H9 (cell line): ENCODE measurements at regions not wholly inside any gene's neighbourhood (a gene's known extent, or its start where the extent isn't known, plus 50 kb on each side); places are given as distances from the start of the nearest gene placed in this dataset.

Experiments used
- DNase-seq: peaks from one replicate; pipeline ENCODE4 v3.0.0-alpha.2; 2017
- H2AFZ ChIP-seq: one replicate; pipeline ENCODE4 v1.6.1; 2013; ENCODE audit warnings: mild to moderate bottlenecking, low read length, control low read depth, moderate library complexity
- H2AK5ac ChIP-seq: 2 replicates; pipeline ENCODE4 v1.6.1; 2013; ENCODE audit warnings: low read length, control low read depth, mixed read lengths; ENCODE audit not compliant: insufficient read length
- H2BK120ac ChIP-seq: one replicate; pipeline ENCODE4 v1.6.1; 2013; ENCODE audit warnings: low read depth, mild to moderate bottlenecking, low read length, control low read depth, inconsistent platforms; ENCODE audit not compliant: poor library complexity, severe bottlenecking
- H2BK12ac ChIP-seq: 2 replicates; pipeline ENCODE4 v1.6.1; 2013; ENCODE audit warnings: low read length, control low read depth, mixed read lengths, low read depth; ENCODE audit not compliant: insufficient read length
- H2BK15ac ChIP-seq: 2 replicates; pipeline ENCODE4 v1.6.1; 2013; ENCODE audit warnings: low read depth, low read length, control low read depth
- H2BK20ac ChIP-seq: one replicate; pipeline ENCODE4 v1.6.1; 2013; ENCODE audit warnings: low read depth, mild to moderate bottlenecking, low read length, control low read depth, inconsistent platforms; ENCODE audit not compliant: poor library complexity, severe bottlenecking
- H2BK5ac ChIP-seq: 2 replicates; pipeline ENCODE4 v1.6.1; 2013; ENCODE audit warnings: low read length, control low read depth, mixed read lengths; ENCODE audit not compliant: insufficient read length
- H3K14ac ChIP-seq: 2 replicates; pipeline ENCODE4 v1.6.1; 2013; ENCODE audit warnings: low read length, control low read depth; ENCODE audit not compliant: insufficient read depth
- H3K18ac ChIP-seq: 2 replicates; pipeline ENCODE4 v1.6.1; 2013; ENCODE audit warnings: low read depth, mild to moderate bottlenecking, mixed read lengths, low read length, control low read depth; ENCODE audit not compliant: insufficient read length
- H3K23ac ChIP-seq: 2 replicates; pipeline ENCODE4 v1.6.1; 2013; ENCODE audit warnings: low read length, control low read depth, mixed read lengths, low read depth; ENCODE audit not compliant: insufficient read length
- H3K23me2 ChIP-seq: 2 replicates; pipeline ENCODE4 v1.6.1; 2013; ENCODE audit warnings: low read depth, mild to moderate bottlenecking, mixed read lengths, low read length, control low read depth; ENCODE audit not compliant: insufficient read length, poor library complexity, severe bottlenecking
- H3K27ac ChIP-seq: 2 replicates; pipeline ENCODE4 v1.5.1; 2013; ENCODE audit warnings: low read length, control low read depth, mixed read lengths, low read depth; ENCODE audit not compliant: insufficient read length
- H3K27me3 ChIP-seq: 2 replicates; pipeline ENCODE4 v1.6.1; 2013; ENCODE audit warnings: low read length, control low read depth, inconsistent platforms; ENCODE audit not compliant: insufficient read depth
- H3K4ac ChIP-seq: 2 replicates; pipeline ENCODE4 v1.6.1; 2013; ENCODE audit warnings: low read depth, mild to moderate bottlenecking, control low read depth, inconsistent platforms, low read length, moderate library complexity
- H3K4me1 ChIP-seq: 2 replicates; pipeline ENCODE4 v1.6.1; 2013; ENCODE audit warnings: low read length, control low read depth, inconsistent platforms; ENCODE audit not compliant: insufficient read depth
- H3K4me2 ChIP-seq: 2 replicates; pipeline ENCODE4 v1.6.1; 2013; ENCODE audit warnings: low read length, control low read depth, mixed read lengths; ENCODE audit not compliant: insufficient read length, insufficient read depth
- H3K56ac ChIP-seq: 2 replicates; pipeline ENCODE4 v1.6.1; 2013; ENCODE audit warnings: low read depth, mild to moderate bottlenecking, mixed read lengths, low read length, control low read depth; ENCODE audit not compliant: insufficient read length
- H3K79me1 ChIP-seq: 2 replicates; pipeline ENCODE4 v1.6.1; 2013; ENCODE audit warnings: low read depth, mild to moderate bottlenecking, moderate library complexity, low read length, control low read depth, inconsistent platforms; ENCODE audit not compliant: insufficient read depth, poor library complexity, severe bottlenecking
- H3K79me2 ChIP-seq: 2 replicates; pipeline ENCODE4 v1.6.1; 2013; ENCODE audit warnings: low read length, control low read depth, inconsistent platforms; ENCODE audit not compliant: insufficient read depth
- H3K9ac ChIP-seq: 2 replicates; pipeline ENCODE4 v1.6.1; 2013; ENCODE audit warnings: low read length, control low read depth, mixed read lengths; ENCODE audit not compliant: insufficient read length; ENCODE audit errors: extremely low read depth
- H3K9me3 ChIP-seq: one replicate; pipeline ENCODE4 v1.6.1; 2013; ENCODE audit warnings: low read depth, low read length, inconsistent platforms; ENCODE audit not compliant: control insufficient read depth
- H3T11ph ChIP-seq: one replicate; pipeline ENCODE4 v1.6.1; 2013; ENCODE audit warnings: mild to moderate bottlenecking, low read length, control low read depth, inconsistent platforms
- H4K20me1 ChIP-seq: one replicate; pipeline ENCODE4 v1.6.1; 2013; ENCODE audit not compliant: control insufficient read depth, insufficient read length, insufficient read depth
- H4K5ac ChIP-seq: 2 replicates; pipeline ENCODE4 v1.6.1; 2013; ENCODE audit warnings: low read depth, mild to moderate bottlenecking, mixed read lengths, low read length, control low read depth; ENCODE audit not compliant: insufficient read length
- H4K8ac ChIP-seq: replicated peaks from 2 replicates; pipeline ENCODE4 v1.6.1; 2013; ENCODE audit warnings: low read length, control low read depth, mixed read lengths, low read depth; ENCODE audit not compliant: insufficient read length
- H4K91ac ChIP-seq: 2 replicates; pipeline ENCODE4 v1.6.1; 2013; ENCODE audit warnings: low read depth, mild to moderate bottlenecking, moderate library complexity, mixed read lengths, low read length, control low read depth; ENCODE audit not compliant: insufficient read length
- H3K27ac Mint-ChIP-seq, 3 experiments: 2 replicates in 2 of 3; 3 replicates in 1 of 3; pipeline ENCODE4 v1.8.0; 2020 to 2021; ENCODE audit warnings: mixed read lengths in 3 of 3, mild to moderate bottlenecking in 1 of 3, moderate library complexity in 1 of 3
- H3K27me3 Mint-ChIP-seq: 2 replicates; pipeline ENCODE4 v1.8.0; 2021; ENCODE audit warnings: low read depth, mild to moderate bottlenecking, moderate library complexity, mixed read lengths
- H3K36me3 Mint-ChIP-seq, 3 experiments: 2 replicates in 2 of 3; 3 replicates in 1 of 3; pipeline ENCODE4 v1.8.0; 2020 to 2021; ENCODE audit warnings: low read depth in 3 of 3, mixed read lengths in 3 of 3; ENCODE audit not compliant: insufficient read depth in 1 of 3
- H3K4me1 Mint-ChIP-seq, 2 experiments: 2 replicates each; pipeline ENCODE4 v1.8.0; 2020; ENCODE audit warnings: mixed read lengths in 2 of 2
- H3K4me3 Mint-ChIP-seq, 2 experiments: 2 replicates in 1 of 2; 3 replicates in 1 of 2; pipeline ENCODE4 v1.8.0; 2020 to 2021; ENCODE audit warnings: mild to moderate bottlenecking in 2 of 2, mixed read lengths in 2 of 2, moderate library complexity in 1 of 2
- H3K9me3 Mint-ChIP-seq, 2 experiments: 2 replicates in 1 of 2; 3 replicates in 1 of 2; pipeline ENCODE4 v1.8.0; 2020; ENCODE audit warnings: mild to moderate bottlenecking in 2 of 2, mixed read lengths in 2 of 2, moderate library complexity in 1 of 2
- WGBS: extraction: QIAGEN DNeasy Blood & Tissue Kit; methylation state at CpG from one replicate; pipeline ENCODE4 v1.1.7; 2013; ENCODE audit warnings: missing lambda C conversion rate, low lambda C conversion rate, mixed read lengths; ENCODE audit not compliant: insufficient read length; ENCODE audit errors: extremely low coverage; 5-methylcytosine and 5-hydroxymethylcytosine counted together
- TF ChIP-seq, protein P1 (sequence below): fragments of 200-600 bp; sonication (generic); conservative IDR thresholded peaks from 3 replicates; pipeline ENCODE4 v1.8.0; 2021; ENCODE audit warnings: antibody characterized with exemption, mild to moderate bottlenecking

DNA sequence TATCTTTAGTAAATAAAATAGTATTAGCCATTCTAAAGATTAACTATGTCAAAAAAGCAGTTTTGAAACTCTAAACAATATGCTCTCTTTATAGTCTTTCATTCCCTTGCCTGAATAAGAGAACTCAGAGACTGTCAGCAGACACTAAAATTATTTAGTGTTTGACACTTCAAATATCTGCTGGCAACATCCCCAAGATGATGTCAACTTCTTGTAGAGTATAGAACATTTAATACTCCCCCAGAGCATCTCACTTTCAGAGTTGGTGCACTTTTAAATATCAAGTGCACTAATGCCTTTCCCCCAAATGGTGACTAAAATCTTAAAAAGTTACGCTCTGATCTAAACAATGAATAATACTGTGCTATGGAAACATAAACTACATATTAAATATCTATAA, 374.9 kb downstream of the SLC6A15 start:
- Histone ChIP-seq H3K23ac (no peak overlapping the region), H3K18ac (no peak overlapping the region), H4K8ac (no peak overlapping the region), H2BK5ac (no peak overlapping the region), H3T11ph (no peak overlapping the region), H4K5ac (no peak overlapping the region), H3K79me2 (no peaks in the 10 kb centered on the region), H2BK120ac (no peak overlapping the region), H3K79me1 (no peaks in the 10 kb centered on the region), H2AK5ac (no peak overlapping the region), H4K20me1 (no peaks in the 10 kb centered on the region), H3K56ac (no peak overlapping the region), H4K91ac (no peak overlapping the region), H3K27me3 (no peaks in the 10 kb centered on the region), H3K9ac (no peak overlapping the region), H2BK12ac (no peak overlapping the region), H3K23me2 (no peaks in the 10 kb centered on the region), H2BK20ac (no peak overlapping the region), H3K9me3 (no peaks in the 10 kb centered on the region), H3K14ac (no peak overlapping the region), H3K4me2 (no peak overlapping the region), H3K4me1 (no peaks in the 10 kb centered on the region), H3K4ac (no peak overlapping the region), H2BK15ac (no peak overlapping the region), H2AFZ (no peak overlapping the region), H3K27ac (no peak overlapping the region)
- Mint-ChIP-seq H3K4me3 (no peak overlapping the region), H3K27ac (no peak overlapping the region), H3K9me3 (no peaks in the 10 kb centered on the region), H3K36me3 (no peaks in the 10 kb centered on the region), H3K27me3 (no peaks in the 10 kb centered on the region), H3K4me1 (no peaks in the 10 kb centered on the region)
- no CpG with 5 or more reads among the region's 1 CpG for WGBS
- TF ChIP-seq, protein P1, sequence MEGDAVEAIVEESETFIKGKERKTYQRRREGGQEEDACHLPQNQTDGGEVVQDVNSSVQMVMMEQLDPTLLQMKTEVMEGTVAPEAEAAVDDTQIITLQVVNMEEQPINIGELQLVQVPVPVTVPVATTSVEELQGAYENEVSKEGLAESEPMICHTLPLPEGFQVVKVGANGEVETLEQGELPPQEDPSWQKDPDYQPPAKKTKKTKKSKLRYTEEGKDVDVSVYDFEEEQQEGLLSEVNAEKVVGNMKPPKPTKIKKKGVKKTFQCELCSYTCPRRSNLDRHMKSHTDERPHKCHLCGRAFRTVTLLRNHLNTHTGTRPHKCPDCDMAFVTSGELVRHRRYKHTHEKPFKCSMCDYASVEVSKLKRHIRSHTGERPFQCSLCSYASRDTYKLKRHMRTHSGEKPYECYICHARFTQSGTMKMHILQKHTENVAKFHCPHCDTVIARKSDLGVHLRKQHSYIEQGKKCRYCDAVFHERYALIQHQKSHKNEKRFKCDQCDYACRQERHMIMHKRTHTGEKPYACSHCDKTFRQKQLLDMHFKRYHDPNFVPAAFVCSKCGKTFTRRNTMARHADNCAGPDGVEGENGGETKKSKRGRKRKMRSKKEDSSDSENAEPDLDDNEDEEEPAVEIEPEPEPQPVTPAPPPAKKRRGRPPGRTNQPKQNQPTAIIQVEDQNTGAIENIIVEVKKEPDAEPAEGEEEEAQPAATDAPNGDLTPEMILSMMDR = no peak
- DNase-seq = no peak
